ENCODE measurements at regions not wholly inside any gene's neighbourhood (a gene's known extent, or its start where the extent isn't known, plus 50 kb on each side); places are given as distances from the start of the nearest gene placed in this dataset.

GRCh38 chr6:87870556-87870955 lies 168.5 kb upstream of the AKIRIN2 start:
- Histone ChIP-seq H3K27me3 (ENCODE audit: insufficient read depth, low read length) (peaks cover 3% of the 10 kb centered on the region), H3K4me3 (ENCODE audit: low read length) (no peak overlapping the region), H3K9me3 (ENCODE audit: low read depth, low read length) (no peaks in the 10 kb centered on the region), H3K4me1 (ENCODE audit: insufficient read depth, low read length) (no peaks in the 10 kb centered on the region)

GRCh38 chr6:87869064-87869905 lies 167.3 kb upstream of the AKIRIN2 start:
- Histone ChIP-seq H3K4me1 (ENCODE audit: insufficient read depth, low read length) (no peaks in the 10 kb centered on the region), H3K27me3 (ENCODE audit: insufficient read depth, low read length) (no peaks in the 10 kb centered on the region), H3K9me3 (ENCODE audit: low read depth, low read length) (no peaks in the 10 kb centered on the region), H3K4me3 (ENCODE audit: low read length) (no peak overlapping the region)

- Histone ChIP-seq H3K9me3 (ENCODE audit: low read depth, low read length) (peaks cover 5% of the 10 kb centered on the region), H3K4me1 (ENCODE audit: insufficient read depth, low read length) (no peaks in the 10 kb centered on the region), H3K27me3 (ENCODE audit: insufficient read depth, low read length) (peaks cover 2% of the 10 kb centered on the region), H3K4me3 (ENCODE audit: low read length) (no peak overlapping the region)
These were observed 158.9 kb upstream of the AKIRIN2 start for GRCh38 chr6:87860902-87861301.

- Histone ChIP-seq H3K9me3 (ENCODE audit: low read depth, low read length) (peaks cover 5% of the 10 kb centered on the region), H3K4me3 (ENCODE audit: low read length) (no peak overlapping the region), H3K27me3 (ENCODE audit: insufficient read depth, low read length) (peaks cover 2% of the 10 kb centered on the region), H3K4me1 (ENCODE audit: insufficient read depth, low read length) (no peaks in the 10 kb centered on the region)
These were observed 156.4 kb upstream of the AKIRIN2 start for GRCh38 chr6:87858440-87858839.

- Histone ChIP-seq H3K4me3 (ENCODE audit: low read length) (no peak overlapping the region), H3K4me1 (ENCODE audit: insufficient read depth, low read length) (no peaks in the 10 kb centered on the region), H3K27me3 (ENCODE audit: insufficient read depth, low read length) (peaks cover 5% of the 10 kb centered on the region), H3K9me3 (ENCODE audit: low read depth, low read length) (no peaks in the 10 kb centered on the region)
These were observed 149.8 kb upstream of the AKIRIN2 start for GRCh38 chr6:87851674-87852299.

- Histone ChIP-seq H3K27me3 (ENCODE audit: insufficient read depth, low read length) (peaks cover 5% of the 10 kb centered on the region), H3K4me1 (ENCODE audit: insufficient read depth, low read length) (no peaks in the 10 kb centered on the region), H3K4me3 (ENCODE audit: low read length) (no peak overlapping the region), H3K9me3 (ENCODE audit: low read depth, low read length) (no peaks in the 10 kb centered on the region)
These were observed 146.6 kb upstream of the AKIRIN2 start for GRCh38 chr6:87848616-87849015.

GRCh38 chr6:87847830-87848210 lies 145.8 kb upstream of the AKIRIN2 start:
- no peaks in the 10 kb centered on the region for H3K4me1 ChIP-seq (ENCODE audit: insufficient read depth, low read length)
- no peaks in the 10 kb centered on the region for H3K9me3 ChIP-seq (ENCODE audit: low read depth, low read length)
- H3K4me3 ChIP-seq (ENCODE audit: low read length): no peak overlapping the region
- H3K27me3 ChIP-seq (ENCODE audit: insufficient read depth, low read length): peaks cover 5% of the 10 kb centered on the region

- H3K9me3 ChIP-seq (ENCODE audit: low read depth, low read length): no peaks in the 10 kb centered on the region
- H3K4me3 ChIP-seq (ENCODE audit: low read length): no peak overlapping the region
- H3K27me3 ChIP-seq (ENCODE audit: insufficient read depth, low read length): peaks cover 5% of the 10 kb centered on the region
- H3K4me1 ChIP-seq (ENCODE audit: insufficient read depth, low read length): no peaks in the 10 kb centered on the region
These were observed 145.2 kb upstream of the AKIRIN2 start for GRCh38 chr6:87847135-87847829.

- H3K9me3 ChIP-seq (ENCODE audit: low read depth, low read length): no peaks in the 10 kb centered on the region
- no peaks in the 10 kb centered on the region for H3K4me1 ChIP-seq (ENCODE audit: insufficient read depth, low read length)
- peaks cover 5% of the 10 kb centered on the region for H3K27me3 ChIP-seq (ENCODE audit: insufficient read depth, low read length)
These were observed 144.4 kb upstream of the AKIRIN2 start for GRCh38 chr6:87846434-87846833.

GRCh38 chr6:87840324-87840723 lies 138.3 kb upstream of the AKIRIN2 start:
- Histone ChIP-seq H3K4me3 (ENCODE audit: low read length) (no peak overlapping the region), H3K27me3 (ENCODE audit: insufficient read depth, low read length) (no peaks in the 10 kb centered on the region), H3K4me1 (ENCODE audit: insufficient read depth, low read length) (no peaks in the 10 kb centered on the region)

More at GRCh38 chr6:87846434-87846833, 144.4 kb upstream of the AKIRIN2 start:
- no peak overlapping the region for H3K4me3 ChIP-seq (ENCODE audit: low read length)

GRCh38 chr6:87837876-87838275 lies 135.8 kb upstream of the AKIRIN2 start:
- Histone ChIP-seq H3K4me3 (ENCODE audit: low read length) (no peak overlapping the region), H3K4me1 (ENCODE audit: insufficient read depth, low read length) (no peaks in the 10 kb centered on the region), H3K27me3 (ENCODE audit: insufficient read depth, low read length) (no peaks in the 10 kb centered on the region), H3K9me3 (ENCODE audit: low read depth, low read length) (no peaks in the 10 kb centered on the region)

More at GRCh38 chr6:87840324-87840723, 138.3 kb upstream of the AKIRIN2 start:
- no peaks in the 10 kb centered on the region for H3K9me3 ChIP-seq (ENCODE audit: low read depth, low read length)

GRCh38 chr6:87837444-87837843 lies 135.4 kb upstream of the AKIRIN2 start:
- Histone ChIP-seq H3K27me3 (ENCODE audit: insufficient read depth, low read length) (no peaks in the 10 kb centered on the region), H3K4me3 (ENCODE audit: low read length) (no peak overlapping the region), H3K4me1 (ENCODE audit: insufficient read depth, low read length) (peaks cover 2% of the 10 kb centered on the region), H3K9me3 (ENCODE audit: low read depth, low read length) (no peaks in the 10 kb centered on the region)

- Histone ChIP-seq H3K4me3 (ENCODE audit: low read length) (peak overlapping the region; percentile 31), H3K27me3 (ENCODE audit: insufficient read depth, low read length) (no peaks in the 10 kb centered on the region), H3K4me1 (ENCODE audit: insufficient read depth, low read length) (peaks cover 20% of the 10 kb centered on the region), H3K9me3 (ENCODE audit: low read depth, low read length) (no peaks in the 10 kb centered on the region)
These were observed 130.2 kb upstream of the AKIRIN2 start for GRCh38 chr6:87832025-87832825.

- Histone ChIP-seq H3K4me3 (ENCODE audit: low read length) (no peak overlapping the region), H3K4me1 (ENCODE audit: insufficient read depth, low read length) (peaks cover 23% of the 10 kb centered on the region), H3K27me3 (ENCODE audit: insufficient read depth, low read length) (no peaks in the 10 kb centered on the region)
These were observed 128.9 kb upstream of the AKIRIN2 start for GRCh38 chr6:87830907-87831306.

More at GRCh38 chr6:87830907-87831306, 128.9 kb upstream of the AKIRIN2 start:
- no peaks in the 10 kb centered on the region for H3K9me3 ChIP-seq (ENCODE audit: low read depth, low read length)
